ENCODE measurements at regions not wholly inside any gene's neighbourhood (a gene's known extent, or its start where the extent isn't known, plus 50 kb on each side); places are given as distances from the start of the nearest gene placed in this dataset.
"Not testable (repeated sequence)": the region's sequence is repeated elsewhere in the genome, so short reads cannot be mapped to it uniquely, and the experiment has no call there.

- DNase-seq, result no peak
Observed at GRCh38 chr2:595141-595815, 81.9 kb downstream of the TMEM18 start.

DNA sequence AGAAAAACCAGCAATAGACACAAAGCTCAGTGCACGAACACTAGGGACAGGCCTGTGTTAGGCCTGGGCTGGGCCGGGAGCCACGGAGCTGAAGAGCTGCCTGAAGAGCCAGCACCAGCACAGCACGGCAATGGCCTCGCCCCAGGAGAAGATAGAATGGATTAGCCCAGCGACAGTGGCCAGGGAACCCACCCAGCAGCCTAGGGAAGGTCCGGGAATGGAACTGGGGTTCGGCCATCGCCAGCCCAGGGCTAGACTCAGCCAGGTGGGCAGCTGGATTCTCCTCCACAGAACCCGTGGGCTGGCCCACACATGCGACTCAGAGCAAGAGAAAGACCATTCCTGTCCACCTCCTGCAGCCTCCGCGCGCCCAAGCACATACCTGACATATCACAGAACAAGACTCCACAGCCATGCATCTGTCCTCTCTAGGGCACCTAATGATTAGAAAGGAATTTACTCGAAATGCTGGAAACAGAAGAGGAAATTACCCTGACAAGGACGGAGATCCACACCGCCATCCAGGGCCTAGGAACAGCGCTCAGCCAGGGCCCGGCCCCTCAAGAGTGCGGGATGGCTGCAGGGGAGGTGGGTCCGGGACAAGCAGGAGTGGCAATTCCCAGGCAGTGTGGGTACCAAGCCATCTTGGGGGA is 82.8 kb downstream of the TMEM18 start:
- DNase-seq, result no peak

DNA sequence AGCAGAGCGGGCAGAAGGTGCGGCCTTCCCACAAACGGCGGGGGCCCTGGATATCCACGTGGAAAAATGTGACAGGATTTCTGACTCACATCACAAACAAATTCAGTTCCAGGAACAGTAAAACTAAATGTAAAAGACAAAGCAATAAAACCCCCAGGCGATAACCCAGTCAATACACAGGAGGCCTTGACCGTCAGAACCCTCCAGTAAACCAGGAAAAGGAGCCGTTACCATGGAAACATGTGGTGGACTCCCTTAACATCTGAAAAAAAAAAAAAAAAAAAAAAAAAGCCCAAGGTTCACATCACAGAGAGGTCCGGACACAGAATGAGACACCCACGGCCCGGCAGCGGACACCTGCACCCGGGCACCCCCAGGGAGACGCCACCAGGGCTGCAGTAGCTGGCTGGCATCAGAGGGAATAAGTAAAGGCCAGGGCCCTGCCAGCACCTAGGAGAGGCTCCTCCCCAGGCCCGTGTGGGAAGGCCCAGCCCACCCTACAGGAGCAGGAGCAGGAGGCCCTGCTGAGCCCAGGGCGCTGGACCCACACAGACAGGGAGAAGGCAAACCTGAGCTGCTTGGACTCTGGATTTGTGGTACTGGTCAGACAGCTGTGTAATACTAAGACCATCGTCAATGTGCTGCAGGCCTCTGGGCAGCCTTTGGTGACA is 83.7 kb downstream of the TMEM18 start:
- no peak for DNase-seq

DNA sequence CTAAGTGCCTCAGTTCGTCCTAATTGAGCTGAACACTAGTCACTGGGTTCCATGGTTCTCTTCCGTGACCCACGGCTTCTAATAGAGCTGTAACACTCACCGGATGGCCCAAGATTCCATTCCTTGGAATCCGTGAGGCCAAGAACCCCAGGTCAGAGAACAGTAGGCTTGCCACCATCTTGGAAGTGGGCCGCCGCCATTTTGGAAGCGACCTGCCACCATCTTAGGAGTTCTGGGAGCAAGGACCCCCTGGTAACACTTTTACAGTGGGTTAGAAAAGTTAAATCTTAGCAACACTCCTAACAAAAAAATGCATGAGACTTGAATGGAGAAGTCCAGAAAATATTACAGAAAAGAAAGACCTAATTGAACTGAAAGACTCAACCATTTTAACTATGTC is 84.5 kb downstream of the TMEM18 start:
- no peak for DNase-seq

DNA sequence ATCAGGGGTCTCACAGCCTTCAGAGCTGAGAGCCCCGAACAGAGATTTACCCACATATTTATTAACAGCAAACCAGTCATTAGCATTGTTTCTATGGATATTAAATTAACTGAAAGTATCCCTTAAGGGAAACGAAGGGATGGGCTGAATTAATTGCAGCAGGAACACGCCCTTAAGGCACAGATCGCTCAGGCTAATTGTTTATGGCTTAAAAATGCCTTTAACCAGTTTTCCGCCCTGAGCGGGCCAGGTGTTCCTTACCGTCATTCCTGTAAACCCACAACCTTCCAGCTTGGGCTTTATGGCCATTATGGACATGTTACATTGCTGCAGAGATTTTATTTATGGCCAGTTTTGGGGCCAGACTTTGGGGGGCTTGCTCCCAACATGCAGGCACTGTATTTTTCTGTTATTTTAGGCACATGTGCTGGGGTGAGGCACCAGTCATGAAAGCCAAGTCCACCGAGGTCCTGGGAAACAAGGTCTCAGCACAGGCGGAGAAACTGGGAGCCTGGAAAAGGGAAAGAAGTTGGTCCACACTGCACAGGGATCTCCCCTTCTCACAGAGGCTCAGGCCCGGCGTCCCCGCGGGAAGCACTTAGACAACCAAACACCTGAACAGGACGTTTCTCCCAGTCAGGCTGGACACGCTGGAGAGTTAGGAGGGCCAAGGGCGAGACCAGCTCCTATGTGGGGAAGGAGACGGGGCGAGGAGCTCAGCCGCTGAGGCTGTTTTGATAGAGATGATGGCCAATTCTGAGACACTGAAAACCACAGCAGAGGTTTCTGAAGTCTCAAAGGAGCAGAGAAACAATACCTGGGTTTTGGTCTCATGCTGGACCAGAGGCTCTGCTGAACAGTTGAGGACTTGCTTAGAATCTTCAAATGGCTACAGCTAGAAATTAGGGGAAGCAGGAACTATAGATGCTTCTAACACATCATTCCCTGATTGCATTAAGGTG is 86.7 kb downstream of the TMEM18 start:
- DNase-seq, result no peak

DNA sequence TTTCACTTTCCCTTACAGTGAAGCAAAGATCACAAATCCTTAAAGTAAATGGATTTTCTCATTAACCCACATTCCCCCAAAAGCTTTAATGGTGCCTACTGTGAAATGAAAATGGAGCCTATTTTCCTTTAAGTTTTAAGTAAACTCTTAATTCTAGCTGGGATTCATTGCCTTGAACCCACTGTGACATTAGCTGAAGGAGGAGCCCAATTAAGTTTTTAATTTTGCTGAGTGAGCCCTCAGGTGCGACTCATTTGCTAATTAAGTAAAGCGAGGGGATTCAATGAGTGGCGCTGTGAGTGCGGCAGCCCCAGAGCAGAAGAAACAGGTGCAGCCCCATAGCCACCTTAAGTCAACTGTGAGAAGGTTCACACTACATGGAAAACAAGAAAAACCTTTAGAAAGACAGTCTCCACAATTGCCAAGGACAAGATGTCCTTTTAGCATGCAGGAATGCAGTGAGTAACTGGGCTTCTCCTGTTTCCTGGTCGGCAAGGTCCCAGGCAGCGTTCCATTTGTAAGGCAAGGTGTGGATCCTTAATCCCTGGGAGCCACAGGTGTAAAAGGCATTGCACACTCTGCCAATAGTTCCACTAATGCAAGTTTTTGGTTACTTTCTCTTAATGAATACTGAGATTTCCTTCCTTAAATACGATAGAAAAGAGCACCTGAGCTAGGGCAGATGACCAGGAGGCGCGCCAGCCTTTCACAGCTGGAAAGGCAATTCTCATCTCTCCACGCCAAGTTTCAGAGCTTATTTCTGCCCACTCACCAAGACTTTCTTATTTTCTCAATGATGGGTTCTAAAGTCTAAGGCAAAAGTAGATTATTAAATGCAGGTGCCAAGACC is 87.7 kb downstream of the TMEM18 start:
- no peak for DNase-seq

- DNase-seq, result no peak
Observed at GRCh38 chr2:588074-588645, 89.0 kb downstream of the TMEM18 start.

- no peak for DNase-seq
Observed at GRCh38 chr2:587087-587960, 89.9 kb downstream of the TMEM18 start.

DNA sequence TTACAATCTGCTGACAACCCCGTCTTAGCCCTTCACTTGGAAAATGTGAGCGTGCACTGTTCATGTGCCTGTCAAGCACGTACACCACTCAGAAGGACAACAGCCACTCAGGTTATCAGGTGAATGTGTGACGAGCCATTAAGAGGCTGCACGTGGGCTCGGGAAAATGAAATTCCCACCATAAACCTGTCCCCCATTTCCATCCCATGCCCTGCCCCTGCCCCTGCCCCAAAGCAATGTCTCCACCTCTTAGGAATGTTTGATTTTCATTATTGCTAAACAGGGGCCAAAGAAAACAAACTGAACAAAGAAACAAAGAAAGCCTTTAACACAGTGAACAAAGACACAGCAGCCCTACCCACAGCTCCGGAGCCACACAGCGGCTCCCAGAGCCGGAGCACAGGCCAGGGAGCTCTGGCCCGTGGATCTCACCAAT is 90.5 kb downstream of the TMEM18 start:
- no peak for DNase-seq

DNA sequence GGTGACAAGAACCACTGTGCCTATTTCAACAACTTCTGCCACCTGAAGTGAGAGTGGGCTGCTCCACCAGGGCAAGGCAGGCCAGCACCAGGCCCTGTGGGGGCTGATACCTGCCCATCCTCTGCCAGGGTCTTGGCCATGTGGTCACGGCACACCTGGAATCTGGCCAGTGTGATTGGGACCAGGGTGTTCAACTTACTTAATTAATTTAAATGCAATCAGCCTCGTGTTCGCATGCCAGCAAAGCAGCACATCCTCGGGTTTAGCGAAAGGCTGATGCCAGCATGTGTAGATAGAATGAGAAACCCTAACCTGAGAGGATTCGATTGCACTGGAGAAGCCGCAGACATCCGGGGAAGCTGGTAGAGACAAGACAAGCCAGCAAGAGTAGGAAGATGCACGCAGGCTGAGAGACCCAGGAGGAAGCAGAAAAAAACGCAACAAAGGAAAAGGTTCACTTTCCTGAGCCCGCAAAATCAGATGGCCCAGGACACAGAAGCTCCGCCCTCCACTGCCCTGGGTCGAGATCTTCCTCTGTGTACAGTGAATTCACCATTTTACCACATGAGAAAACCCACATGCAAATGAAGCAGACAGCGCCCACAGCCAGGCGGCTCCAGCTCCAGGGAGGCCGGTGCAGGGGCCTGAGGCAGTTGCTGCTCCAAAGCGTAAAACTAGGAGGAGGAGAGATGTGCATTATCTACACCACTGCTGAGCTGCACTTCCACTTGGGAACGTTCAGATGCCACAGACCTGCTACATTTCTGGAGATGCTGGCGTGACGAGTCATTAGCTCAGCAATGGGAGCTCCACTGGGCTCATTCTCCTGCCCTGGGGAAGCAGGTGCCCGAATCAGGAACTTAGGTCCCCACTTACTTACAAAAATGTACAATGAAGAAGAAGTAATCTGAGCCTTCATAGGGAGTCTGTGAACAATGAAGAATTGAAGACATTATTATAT is 92.1 kb downstream of the TMEM18 start:
- peak; percentile 33 for DNase-seq

GRCh38 chr2:583666-584065 is 93.5 kb downstream of the TMEM18 start:
- no peak for DNase-seq

DNA sequence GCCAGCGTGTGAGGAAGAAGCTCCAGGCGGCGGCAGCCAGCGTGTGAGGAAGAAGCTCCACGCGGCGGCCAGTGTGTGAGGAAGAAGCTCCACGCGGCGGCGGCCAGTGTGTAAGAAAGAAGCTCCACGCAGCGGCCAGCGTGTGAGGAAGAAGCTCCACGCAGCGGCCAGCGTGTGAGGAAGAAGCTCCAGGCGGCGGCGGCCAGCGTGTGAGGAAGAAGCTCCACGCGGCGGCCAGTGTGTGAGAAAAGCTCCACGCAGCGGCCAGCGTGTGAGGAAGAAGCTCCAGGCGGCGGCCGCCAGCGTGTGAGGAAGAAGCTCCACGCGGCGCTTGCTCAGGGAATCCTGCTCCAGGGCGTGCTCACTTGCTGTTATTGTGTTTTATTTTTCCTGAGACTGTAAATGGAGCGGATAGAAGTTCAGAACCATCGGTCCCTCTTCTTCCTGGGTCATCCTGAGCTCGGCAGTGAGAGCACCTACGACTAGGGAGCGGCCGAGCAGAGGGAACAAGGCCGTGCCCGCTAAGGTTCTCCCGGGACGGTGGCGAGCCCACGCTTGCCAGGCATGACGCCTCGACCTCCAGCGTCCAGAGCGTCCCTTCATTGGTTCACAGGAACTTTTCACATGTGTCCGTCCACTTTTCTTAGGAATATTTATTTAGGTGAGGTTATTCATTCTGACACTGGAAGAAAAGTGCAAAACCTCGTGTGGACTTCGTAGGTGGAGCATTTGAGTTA is 94.2 kb downstream of the TMEM18 start:
- DNase-seq, result no peak

- not testable (repeated sequence) for DNase-seq
Observed at GRCh38 chr2:582289-582688, 94.9 kb downstream of the TMEM18 start.

DNA sequence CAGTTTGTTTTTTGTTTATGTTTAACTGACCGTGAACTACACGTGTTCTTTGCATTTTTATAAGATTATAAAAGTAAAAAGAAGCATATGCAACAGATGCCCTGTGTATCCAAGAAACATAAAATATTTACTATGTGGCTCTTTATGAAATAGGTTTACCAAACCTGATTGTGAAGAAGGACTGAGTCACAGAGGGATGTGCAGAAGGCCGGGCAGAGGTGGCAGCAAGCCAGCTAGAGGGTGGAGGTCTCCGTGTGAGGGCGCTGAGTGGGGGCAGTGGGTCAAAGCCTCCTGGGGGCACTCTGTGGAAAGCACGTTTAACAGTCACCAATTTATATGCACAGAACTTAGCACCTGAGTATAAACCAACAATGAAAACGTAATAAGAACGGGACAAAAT is 97.2 kb downstream of the TMEM18 start:
- DNase-seq, result no peak

DNA sequence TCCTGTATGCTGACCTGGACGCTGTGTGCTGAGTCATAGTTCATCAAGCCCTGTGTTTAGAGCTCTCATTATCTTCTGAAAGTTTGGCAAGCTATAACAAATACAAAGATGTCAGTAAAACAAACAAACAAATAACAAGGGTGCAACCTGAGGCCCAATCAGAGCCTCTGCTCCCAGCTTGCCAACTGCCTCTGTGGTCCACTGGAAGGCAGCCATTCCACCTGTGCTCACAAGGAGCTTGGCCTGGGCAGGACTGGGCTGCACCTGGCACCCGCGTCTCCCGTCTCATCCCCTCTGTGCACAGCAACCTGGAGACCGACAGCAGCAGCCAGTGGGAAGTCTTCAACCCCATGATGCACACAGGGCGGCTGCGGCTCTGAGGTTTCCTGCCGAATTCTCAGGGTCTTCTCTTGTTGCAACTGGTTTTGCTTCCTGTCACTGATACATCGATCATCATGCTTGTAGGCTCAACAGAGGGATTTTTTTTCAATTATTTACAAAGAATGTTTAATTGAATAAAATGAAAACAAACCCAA is 97.8 kb downstream of the TMEM18 start:
- no peak for DNase-seq

- no peak for DNase-seq
Observed at GRCh38 chr2:576292-576691, 100.9 kb downstream of the TMEM18 start.

GRCh38 chr2:575727-576236 is 101.4 kb downstream of the TMEM18 start:
- no peak for DNase-seq
